ENCODE measurements at regions not wholly inside any gene's neighbourhood (a gene's known extent, or its start where the extent isn't known, plus 50 kb on each side); places are given as distances from the start of the nearest gene placed in this dataset.

GRCh38 chr9:74317235-74317634, 179.9 kb upstream of the RORB start:
- no peaks in the 10 kb centered on the region for H3K27me3 ChIP-seq (ENCODE audit: control insufficient read depth, insufficient read depth, low read length)
- H3K4ac ChIP-seq (ENCODE audit: low read depth, low read length): no peak overlapping the region
- dilution Hi-C loops (cut with HindIII; ENCODE audit: low sequenced_read_pairs, unreplicated experiment): no loop called here
- H3K9ac ChIP-seq (ENCODE audit: low read depth, low read length): no peak overlapping the region
- no peak overlapping the region for H3K18ac ChIP-seq (ENCODE audit: low read depth, low read length)
- no peaks in the 10 kb centered on the region for H4K20me1 ChIP-seq (ENCODE audit: insufficient read depth, low read length)
- no peak overlapping the region for H2AK9ac ChIP-seq (replicated peaks; ENCODE audit: low read depth, low read length, poor library complexity)
- no peak overlapping the region for H3K23ac ChIP-seq (ENCODE audit: low read depth, low read length)
- H2BK20ac ChIP-seq (ENCODE audit: low read depth, low read length): no peak overlapping the region
- no peak overlapping the region for H2BK15ac ChIP-seq (ENCODE audit: low read depth, low read length)
- no peaks in the 10 kb centered on the region for H3K36me3 ChIP-seq (ENCODE audit: control insufficient read depth, insufficient read depth, low read length)
- H3K79me1 ChIP-seq (ENCODE audit: low read depth in 1 of 2, low read length in 2 of 2): no peaks in the 10 kb centered on the region
- no peak overlapping the region for H3K27ac ChIP-seq (ENCODE audit: insufficient read depth, low read length)
- no peak overlapping the region for H3K4me3 ChIP-seq (ENCODE audit: insufficient read depth, low read depth, low read length)
- no peaks in the 10 kb centered on the region for H3K9me1 ChIP-seq (ENCODE audit: insufficient read depth, low read length)
- no peak overlapping the region for H2AFZ ChIP-seq (replicated peaks; ENCODE audit: low read length, poor library complexity)
- H2BK5ac ChIP-seq (ENCODE audit: low read depth, low read length, poor library complexity, severe bottlenecking): no peak overlapping the region
- no peak overlapping the region for H2BK120ac ChIP-seq (ENCODE audit: low read depth, low read length)
- DNase-seq (no peak), ATAC-seq (ENCODE audit: low read depth) (no peak)
- in situ Hi-C loops (cut with MboI; ENCODE audit: low sequenced_read_pairs): no loop called here
- H3K4me1 ChIP-seq (ENCODE audit: control insufficient read depth, insufficient read depth, low read length): no peaks in the 10 kb centered on the region
- intact Hi-C loops (cut with micrococcal nuclease): no loop called here
- H2AK5ac ChIP-seq (ENCODE audit: low read depth, low read length): no peak overlapping the region
- H3K14ac ChIP-seq (replicated peaks; ENCODE audit: low read depth, low read length): no peak overlapping the region
- H4K8ac ChIP-seq (ENCODE audit: low read depth in 2 of 2, low read length in 2 of 2): no peak overlapping the region
- H3K4me2 ChIP-seq (ENCODE audit: low read depth, low read length): no peak overlapping the region
- H4K5ac ChIP-seq (ENCODE audit: low read depth, low read length): no peak overlapping the region
- no peak for TF ChIP-seq CEBPB (IDR thresholded peaks at IDR 0.05; ENCODE audit: low read depth, low read length)
- no peak for TF ChIP-seq RFX5 (IDR thresholded peaks at IDR 0.05; ENCODE audit: low read depth, low read length)
- no peak for TF ChIP-seq RCOR1 (IDR thresholded peaks at IDR 0.05; ENCODE audit: insufficient replicate concordance, low read length)
- no peak for TF ChIP-seq CHD1 (IDR thresholded peaks at IDR 0.05; ENCODE audit: low read depth, low read length)
- no peak for TF ChIP-seq POLR2A (IDR thresholded peaks at IDR 0.05; ENCODE audit: low read depth, low read length)
- no peak for TF ChIP-seq MAZ (IDR thresholded peaks at IDR 0.05; ENCODE audit: borderline replicate concordance, low read depth, low read length)
- TF ChIP-seq RAD21 (IDR thresholded peaks at IDR 0.05; ENCODE audit: low read length): no peak
- no peak for TF ChIP-seq ELK1 (IDR thresholded peaks at IDR 0.05; ENCODE audit: borderline replicate concordance, low read depth, low read length)
- TF ChIP-seq MXI1 (IDR thresholded peaks at IDR 0.05; ENCODE audit: borderline replicate concordance, low read depth, low read length): no peak
- TF ChIP-seq SMC3 (IDR thresholded peaks at IDR 0.05; ENCODE audit: low read depth, low read length): no peak
- TF ChIP-seq BHLHE40 (IDR thresholded peaks at IDR 0.05; ENCODE audit: low read depth, low read length): no peak
- TF ChIP-seq FOS (IDR thresholded peaks at IDR 0.05; ENCODE audit: low read depth, low read length): no peak
- TF ChIP-seq NFE2L2 (IDR thresholded peaks at IDR 0.05; ENCODE audit: low read depth, low read length): no peak
- no peak for TF ChIP-seq CTCF (conservative IDR thresholded peaks at IDR 0.05; ENCODE audit: low read depth, low read length)
- TF ChIP-seq MAFK (IDR thresholded peaks at IDR 0.05; ENCODE audit: low read depth, low read length): no peak
- TF ChIP-seq USF2 (IDR thresholded peaks at IDR 0.05; ENCODE audit: low read depth, low read length): no peak
- POLR2A ChIA-PET (ENCODE audit: unreplicated experiment): no interaction called here
- H3K9me3 ChIP-seq (ENCODE audit: control insufficient read depth, insufficient read depth, low read length): peaks cover 7% of the 10 kb centered on the region; the same call in 1 of the 2 replicates
- CTCF ChIA-PET: interaction anchor here (1.0 kb wide), 1 partner anchor 804 kb away, joined by 3 read pairs; no protein-coding TSS in a partner anchor
- H4K91ac ChIP-seq (ENCODE audit: insufficient read depth, low read depth, low read length): no peak overlapping the region
- WGBS, 2 experiments (ENCODE audit: extremely low coverage in 2 of 2, insufficient read length in 1 of 2): no CpG with 5 or more reads among the region's 1 CpG
- H3K56ac ChIP-seq (ENCODE audit: extremely low read depth, insufficient read depth, low read length): no peak overlapping the region
- BruUV-seq (replicated peaks): no TSS peak

Data from IMR-90 (cell line).